ENCODE measurements at regions not wholly inside any gene's neighbourhood (a gene's known extent, or its start where the extent isn't known, plus 50 kb on each side); places are given as distances from the start of the nearest gene placed in this dataset.

DNA sequence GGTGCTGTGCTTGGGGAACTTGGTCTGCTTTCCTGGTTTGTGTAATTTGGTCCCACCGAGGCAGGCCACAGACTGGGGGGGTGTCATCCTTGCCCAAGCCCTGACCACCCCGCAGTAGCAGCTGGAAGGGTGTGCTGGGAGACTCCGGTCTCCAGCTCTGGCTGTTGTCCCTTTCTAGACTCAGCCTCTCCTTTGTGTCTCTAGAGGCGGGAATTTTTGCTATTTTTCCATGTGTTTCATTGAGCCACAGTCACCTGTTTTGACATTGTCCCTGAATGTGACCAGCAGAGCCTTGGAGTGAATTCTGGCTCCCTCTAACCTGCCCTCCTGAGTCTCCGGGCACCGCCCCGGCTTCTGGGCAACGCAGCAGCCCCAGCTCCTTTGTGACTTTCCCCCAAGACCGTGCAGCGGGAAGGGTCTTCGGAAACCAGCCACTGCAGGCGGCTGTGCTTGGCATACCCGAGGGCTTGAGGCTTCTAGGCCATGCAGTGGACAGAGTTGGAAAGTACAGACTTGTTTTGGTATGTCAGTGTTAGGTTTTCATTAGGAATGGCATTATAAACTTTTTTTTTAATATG lies 98.6 kb downstream of the TNFAIP2 start:
- no peaks in the 10 kb centered on the region for H3K9me3 ChIP-seq (ENCODE audit: control insufficient read depth in 4 of 4, low read length in 3 of 4)
- WGBS: 94% methylated on average over 13 of the region's 13 CpGs
- no peaks in the 10 kb centered on the region for H3K27me3 ChIP-seq (ENCODE audit: control insufficient read depth in 4 of 4, insufficient read depth in 4 of 4, low read length in 3 of 4)
- no peak overlapping the region for H3K27ac ChIP-seq (ENCODE audit: low read depth in 1 of 2, low read length in 2 of 2)
- TF ChIP-seq YY1 (IDR thresholded peaks at IDR 0.05): no peak
- TF ChIP-seq, protein P1, sequence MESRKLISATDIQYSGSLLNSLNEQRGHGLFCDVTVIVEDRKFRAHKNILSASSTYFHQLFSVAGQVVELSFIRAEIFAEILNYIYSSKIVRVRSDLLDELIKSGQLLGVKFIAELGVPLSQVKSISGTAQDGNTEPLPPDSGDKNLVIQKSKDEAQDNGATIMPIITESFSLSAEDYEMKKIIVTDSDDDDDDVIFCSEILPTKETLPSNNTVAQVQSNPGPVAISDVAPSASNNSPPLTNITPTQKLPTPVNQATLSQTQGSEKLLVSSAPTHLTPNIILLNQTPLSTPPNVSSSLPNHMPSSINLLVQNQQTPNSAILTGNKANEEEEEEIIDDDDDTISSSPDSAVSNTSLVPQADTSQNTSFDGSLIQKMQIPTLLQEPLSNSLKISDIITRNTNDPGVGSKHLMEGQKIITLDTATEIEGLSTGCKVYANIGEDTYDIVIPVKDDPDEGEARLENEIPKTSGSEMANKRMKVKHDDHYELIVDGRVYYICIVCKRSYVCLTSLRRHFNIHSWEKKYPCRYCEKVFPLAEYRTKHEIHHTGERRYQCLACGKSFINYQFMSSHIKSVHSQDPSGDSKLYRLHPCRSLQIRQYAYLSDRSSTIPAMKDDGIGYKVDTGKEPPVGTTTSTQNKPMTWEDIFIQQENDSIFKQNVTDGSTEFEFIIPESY (IDR thresholded peaks at IDR 0.05): no peak
- no peak for TF ChIP-seq TAF1 (conservative IDR thresholded peaks at IDR 0.05)
- TF ChIP-seq GABPA (IDR thresholded peaks at IDR 0.05 in 1 of 2, conservative IDR thresholded peaks at IDR 0.05 in 1 of 2): no peak
- TF ChIP-seq ATF3 (IDR thresholded peaks at IDR 0.05): no peak
- no peak for TF ChIP-seq SP1 (IDR thresholded peaks at IDR 0.05)
- no peak for TF ChIP-seq EGR1 (IDR thresholded peaks at IDR 0.05; ENCODE audit: low read depth in 2 of 2)
- no peak for TF ChIP-seq HNF4A (conservative IDR thresholded peaks at IDR 0.05)
- TF ChIP-seq, protein P2, sequence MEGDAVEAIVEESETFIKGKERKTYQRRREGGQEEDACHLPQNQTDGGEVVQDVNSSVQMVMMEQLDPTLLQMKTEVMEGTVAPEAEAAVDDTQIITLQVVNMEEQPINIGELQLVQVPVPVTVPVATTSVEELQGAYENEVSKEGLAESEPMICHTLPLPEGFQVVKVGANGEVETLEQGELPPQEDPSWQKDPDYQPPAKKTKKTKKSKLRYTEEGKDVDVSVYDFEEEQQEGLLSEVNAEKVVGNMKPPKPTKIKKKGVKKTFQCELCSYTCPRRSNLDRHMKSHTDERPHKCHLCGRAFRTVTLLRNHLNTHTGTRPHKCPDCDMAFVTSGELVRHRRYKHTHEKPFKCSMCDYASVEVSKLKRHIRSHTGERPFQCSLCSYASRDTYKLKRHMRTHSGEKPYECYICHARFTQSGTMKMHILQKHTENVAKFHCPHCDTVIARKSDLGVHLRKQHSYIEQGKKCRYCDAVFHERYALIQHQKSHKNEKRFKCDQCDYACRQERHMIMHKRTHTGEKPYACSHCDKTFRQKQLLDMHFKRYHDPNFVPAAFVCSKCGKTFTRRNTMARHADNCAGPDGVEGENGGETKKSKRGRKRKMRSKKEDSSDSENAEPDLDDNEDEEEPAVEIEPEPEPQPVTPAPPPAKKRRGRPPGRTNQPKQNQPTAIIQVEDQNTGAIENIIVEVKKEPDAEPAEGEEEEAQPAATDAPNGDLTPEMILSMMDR (IDR thresholded peaks at IDR 0.05; ENCODE audit: low read depth, low read length, missing input control): no peak
- no peak overlapping the region for H3K9ac ChIP-seq (ENCODE audit: low read depth in 1 of 2, low read length in 2 of 2)
- DNase-seq (ENCODE audit: low spot score): no peak
- H3K4me3 ChIP-seq (ENCODE audit: low read depth in 1 of 3, low read length in 3 of 3): no peak overlapping the region
- no peaks in the 10 kb centered on the region for H3K36me3 ChIP-seq (ENCODE audit: control insufficient read depth in 4 of 4, insufficient read depth in 3 of 4, low read depth in 1 of 4, low read length in 3 of 4)
- H3K4me1 ChIP-seq (ENCODE audit: control insufficient read depth in 4 of 4, insufficient read depth in 4 of 4, low read length in 3 of 4): peaks cover 0 to 6% (median 4%) of the 10 kb centered on the region in 4 donors

DNA sequence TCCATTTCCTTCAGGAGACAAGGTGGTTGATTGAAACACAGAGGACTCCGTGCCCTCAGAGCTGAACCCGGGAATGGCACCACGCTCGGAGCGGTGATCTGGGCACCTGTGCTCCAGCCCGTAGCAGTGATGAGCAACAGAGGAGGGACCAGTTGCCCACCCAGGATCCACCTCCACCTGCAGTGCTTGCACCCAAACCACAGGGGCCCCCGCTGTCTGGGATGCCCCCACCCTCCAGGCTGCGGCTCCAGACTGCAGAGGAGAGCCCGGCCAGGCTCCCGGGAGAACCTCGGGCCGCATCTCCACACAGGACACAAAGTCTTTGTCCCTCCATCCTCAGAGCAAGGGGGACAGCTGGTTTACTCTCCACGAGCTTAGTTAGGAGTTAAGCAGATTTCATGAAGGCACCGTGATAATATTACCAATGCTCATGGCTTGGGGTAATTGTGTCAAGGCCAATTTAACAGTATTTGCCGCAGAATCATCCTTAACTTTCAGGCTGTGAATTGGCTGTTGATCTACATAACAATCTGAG lies 100.6 kb downstream of the TNFAIP2 start:
- no peaks in the 10 kb centered on the region for H3K27me3 ChIP-seq (ENCODE audit: control insufficient read depth in 4 of 4, insufficient read depth in 4 of 4, low read length in 3 of 4)
- TF ChIP-seq NR2F2 (IDR thresholded peaks at IDR 0.05) (no peak), SP1 (IDR thresholded peaks at IDR 0.05) (no peak), RAD21 (IDR thresholded peaks at IDR 0.05) (no peak), TAF1 (conservative IDR thresholded peaks at IDR 0.05) (no peak)

DNA sequence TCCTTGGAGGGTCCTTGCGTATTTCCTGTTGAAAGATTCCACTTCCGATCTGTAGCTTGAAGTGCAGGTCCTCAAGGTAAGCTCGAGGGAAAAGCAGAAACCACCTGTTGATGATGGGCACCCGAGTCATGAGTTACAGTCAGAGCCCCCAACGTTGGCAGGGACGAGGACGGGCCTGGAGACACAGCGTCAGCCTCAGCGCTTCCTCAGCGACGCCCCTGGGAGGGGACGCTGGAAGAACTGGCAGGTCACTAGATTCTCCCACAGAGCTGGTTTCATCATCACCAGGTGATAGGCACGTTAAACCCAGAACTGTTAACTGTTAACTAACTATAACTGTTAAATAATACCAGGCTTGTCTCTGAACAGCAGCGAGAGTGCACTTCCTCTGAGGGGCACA lies 101.8 kb downstream of the TNFAIP2 start:
- TF ChIP-seq RXRA (IDR thresholded peaks at IDR 0.05) (no peak), HNF4G (IDR thresholded peaks at IDR 0.05) (no peak), YY1 (IDR thresholded peaks at IDR 0.05) (no peak), NR2F2 (IDR thresholded peaks at IDR 0.05) (no peak), FOXA1 (IDR thresholded peaks at IDR 0.05) (no peak), MAX (IDR thresholded peaks at IDR 0.05) (no peak), RAD21 (IDR thresholded peaks at IDR 0.05) (no peak), REST (IDR thresholded peaks at IDR 0.05) (no peak), HNF4A (conservative IDR thresholded peaks at IDR 0.05) (no peak), SP1 (IDR thresholded peaks at IDR 0.05) (no peak), GABPA (IDR thresholded peaks at IDR 0.05 in 1 of 2, conservative IDR thresholded peaks at IDR 0.05 in 1 of 2) (no peak), JUND (IDR thresholded peaks at IDR 0.05) (no peak)
- TF ChIP-seq, protein P2 (IDR thresholded peaks at IDR 0.05; ENCODE audit: low read depth, low read length, missing input control): no peak
- Histone ChIP-seq H3K36me3 (ENCODE audit: control insufficient read depth in 4 of 4, insufficient read depth in 3 of 4, low read depth in 1 of 4, low read length in 3 of 4) (no peaks in the 10 kb centered on the region), H3K9ac (ENCODE audit: low read depth in 1 of 2, low read length in 2 of 2) (no peak overlapping the region), H3K27ac (ENCODE audit: low read depth in 1 of 2, low read length in 2 of 2) (no peak overlapping the region), H3K27me3 (ENCODE audit: control insufficient read depth in 4 of 4, insufficient read depth in 4 of 4, low read length in 3 of 4) (no peaks in the 10 kb centered on the region), H3K4me1 (ENCODE audit: control insufficient read depth in 4 of 4, insufficient read depth in 4 of 4, low read length in 3 of 4) (peaks cover 0 to 6% (median 4%) of the 10 kb centered on the region in 4 donors), H3K9me3 (ENCODE audit: control insufficient read depth in 4 of 4, low read length in 3 of 4) (no peaks in the 10 kb centered on the region), H3K4me3 (ENCODE audit: low read depth in 1 of 3, low read length in 3 of 3) (no peak overlapping the region)
- 58% methylated on average over 14 of the region's 14 CpGs for WGBS
- DNase-seq (ENCODE audit: low spot score): no peak

More for the DNA sequence above, 100.6 kb downstream of the TNFAIP2 start:
- peaks cover 0 to 6% (median 4%) of the 10 kb centered on the region in 4 donors for H3K4me1 ChIP-seq (ENCODE audit: control insufficient read depth in 4 of 4, insufficient read depth in 4 of 4, low read length in 3 of 4)
- H3K9me3 ChIP-seq (ENCODE audit: control insufficient read depth in 4 of 4, low read length in 3 of 4): no peaks in the 10 kb centered on the region
- H3K9ac ChIP-seq (ENCODE audit: low read depth in 1 of 2, low read length in 2 of 2): no peak overlapping the region
- WGBS: 94% methylated on average over 15 of the region's 15 CpGs
- no peak overlapping the region for H3K27ac ChIP-seq (ENCODE audit: low read depth in 1 of 2, low read length in 2 of 2)
- H3K36me3 ChIP-seq (ENCODE audit: control insufficient read depth in 4 of 4, insufficient read depth in 3 of 4, low read depth in 1 of 4, low read length in 3 of 4): no peaks in the 10 kb centered on the region
- DNase-seq (ENCODE audit: low spot score): no peak
- H3K4me3 ChIP-seq (ENCODE audit: low read depth in 1 of 3, low read length in 3 of 3): no peak overlapping the region

Data from liver (tissue), 8 donors.